NCI-H1092 treated with DMSO at 0.1 percent for 48 hours (cell line): ENCODE measurements at regions not wholly inside any gene's neighbourhood (a gene's known extent, or its start where the extent isn't known, plus 50 kb on each side); places are given as distances from the start of the nearest gene placed in this dataset.
A peak's percentile ranks its signal among the peaks of the same experiment; 100 is the strongest.
"Not testable (repeated sequence)": the region's sequence is repeated elsewhere in the genome, so short reads cannot be mapped to it uniquely, and the experiment has no call there.

Experiments used
- DNase-seq: peaks from one replicate; lab custom pipeline; 2025; lab: John Stamatoyannopoulos, UW

DNA sequence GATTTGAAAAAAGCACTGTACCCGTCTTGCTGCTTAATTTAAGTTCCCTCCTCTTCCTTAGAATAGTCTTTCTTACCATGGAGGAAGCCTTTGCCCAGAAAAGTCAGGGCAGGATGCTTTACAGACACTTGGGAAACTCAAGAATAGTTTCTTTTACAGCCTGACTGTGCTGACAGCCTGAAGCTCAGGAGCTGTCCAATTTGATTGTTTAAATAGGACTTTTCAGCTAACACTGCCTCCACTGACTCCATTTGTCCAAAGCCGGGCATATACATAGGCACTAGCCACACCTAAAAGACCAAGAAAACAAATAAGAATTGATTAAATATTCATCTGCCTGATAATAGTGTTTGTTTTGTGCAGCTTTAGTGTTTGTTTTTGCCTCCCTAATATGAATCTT lies 110.9 kb upstream of the L3MBTL4 start:
- no peak for DNase-seq

DNA sequence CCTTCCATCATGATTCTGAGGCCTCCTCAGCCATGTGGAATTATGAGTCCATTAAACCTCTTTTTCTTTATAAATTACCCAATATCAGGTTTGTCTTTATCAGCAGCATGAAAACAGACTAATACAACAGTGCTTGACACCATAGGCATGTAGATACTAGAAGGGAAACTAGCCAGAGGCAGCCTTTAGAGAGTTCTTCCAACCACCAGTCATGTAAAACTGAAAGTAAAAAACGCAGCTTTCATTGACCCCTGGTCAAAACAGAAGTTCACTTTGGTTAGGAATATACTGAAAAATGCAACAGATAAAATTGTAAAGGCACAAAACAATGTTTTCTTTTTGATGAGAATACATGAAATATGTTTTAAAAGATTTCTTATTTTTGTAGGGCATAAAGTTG lies 122.8 kb upstream of the L3MBTL4 start:
- DNase-seq = no peak

DNA sequence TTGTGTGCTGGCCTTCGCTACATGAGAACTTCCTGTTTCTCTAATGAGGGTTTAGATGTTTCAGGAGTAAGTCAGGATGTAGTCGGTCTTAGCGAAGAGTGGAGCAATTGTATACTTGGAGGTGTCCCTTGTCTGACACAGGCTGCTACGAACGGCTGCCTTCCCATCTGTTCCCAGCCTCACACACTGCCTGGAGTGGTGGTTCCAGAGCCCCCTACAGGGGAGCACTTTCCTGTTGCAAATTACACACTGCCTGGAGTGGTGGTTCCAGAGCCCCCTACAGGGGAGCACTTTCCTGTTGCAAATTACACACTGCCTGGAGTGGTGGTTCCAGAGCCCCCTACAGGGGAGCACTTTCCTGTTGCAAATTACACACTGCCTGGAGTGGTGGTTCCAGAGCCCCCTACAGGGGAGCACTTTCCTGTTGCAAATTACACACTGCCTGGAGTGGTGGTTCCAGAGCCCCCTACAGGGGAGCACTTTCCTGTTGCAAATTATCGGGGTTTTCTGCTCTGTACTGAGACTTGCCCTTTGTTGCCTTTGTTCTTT lies 126.5 kb upstream of the L3MBTL4 start:
- DNase-seq = not testable (repeated sequence)

DNA sequence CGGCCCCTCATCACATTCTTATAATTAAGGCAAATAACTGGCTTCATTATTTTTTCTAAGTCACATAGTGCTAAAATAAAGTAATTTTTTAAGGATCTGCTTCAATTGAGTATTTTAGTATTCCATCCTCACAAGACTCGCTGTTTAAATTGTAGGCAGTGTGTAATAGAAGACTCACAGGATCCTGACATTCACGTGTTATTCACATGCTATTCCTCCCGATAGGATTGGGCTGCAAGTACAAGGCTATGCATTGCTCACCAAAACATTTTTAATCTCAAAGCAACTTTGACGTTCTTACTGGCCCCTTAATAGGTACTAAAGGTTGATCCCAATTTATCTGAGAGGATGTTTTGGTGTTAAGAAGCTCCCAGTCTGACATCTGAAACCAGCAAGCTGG lies 127.6 kb upstream of the L3MBTL4 start:
- no peak for DNase-seq

DNA sequence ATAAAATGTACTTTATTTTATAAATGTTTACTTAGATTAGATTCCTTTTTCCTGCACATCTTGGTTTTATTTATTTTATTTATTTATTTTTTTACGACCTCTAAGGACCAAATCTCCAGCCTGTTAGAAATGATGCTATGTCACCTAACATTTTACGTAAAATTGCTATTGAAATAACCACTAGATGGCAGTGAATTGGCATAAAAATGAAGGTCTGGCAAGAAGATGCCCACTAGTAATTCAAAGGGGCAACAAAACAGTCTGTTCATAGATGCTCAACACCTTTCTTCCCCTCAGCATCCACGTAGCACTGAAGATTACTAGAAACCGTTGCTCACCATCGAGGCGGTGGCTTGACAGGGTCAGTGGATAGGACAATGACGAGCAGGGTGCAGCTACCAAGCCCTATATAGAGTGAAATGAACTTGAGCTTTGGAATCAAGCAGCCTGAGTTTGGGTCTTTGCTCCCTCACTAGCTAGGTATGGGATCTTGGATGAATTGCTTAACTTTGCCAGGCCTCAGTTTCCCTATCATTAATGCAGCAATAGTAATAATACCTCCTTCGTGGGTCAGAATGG lies 128.7 kb upstream of the L3MBTL4 start:
- DNase-seq = peak; percentile 44

DNA sequence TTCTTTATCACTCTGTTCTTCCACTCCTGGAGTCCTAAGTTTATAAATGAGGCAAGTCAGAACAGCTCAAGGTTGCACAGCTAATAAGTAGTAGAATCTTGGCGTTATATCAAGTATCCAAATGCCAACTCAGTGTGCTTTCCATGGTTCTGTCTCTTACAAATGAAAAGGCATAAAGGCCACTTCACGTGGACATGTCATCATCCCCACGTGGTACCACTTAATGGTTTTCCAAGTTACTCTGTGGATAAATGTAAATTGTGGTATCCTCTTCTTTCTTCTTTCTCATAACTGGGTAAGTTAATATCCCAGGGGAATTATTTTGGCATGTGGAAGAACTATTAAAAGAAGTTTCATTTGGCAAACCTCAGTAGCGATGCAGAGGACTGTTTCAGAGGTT lies 131.5 kb upstream of the L3MBTL4 start:
- no peak for DNase-seq

DNA sequence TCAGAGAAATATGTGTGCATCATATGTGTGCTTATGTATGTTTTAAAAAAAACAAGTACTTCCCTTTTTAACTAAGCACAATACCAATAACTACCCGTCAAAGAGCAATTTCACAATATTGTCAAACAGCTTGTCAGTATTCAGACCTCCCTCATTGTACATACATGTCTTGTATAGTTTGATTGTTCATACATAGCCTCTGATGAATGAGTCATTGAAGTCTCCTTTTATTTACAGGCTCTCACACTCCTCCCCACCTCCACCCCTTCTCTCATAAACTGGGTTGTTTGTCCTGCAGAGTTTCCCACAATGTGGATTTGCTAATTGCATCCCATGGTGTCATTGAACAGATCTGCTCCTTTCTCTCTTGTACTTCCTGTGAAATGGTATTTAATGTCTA lies 132.8 kb upstream of the L3MBTL4 start:
- no peak for DNase-seq

DNA sequence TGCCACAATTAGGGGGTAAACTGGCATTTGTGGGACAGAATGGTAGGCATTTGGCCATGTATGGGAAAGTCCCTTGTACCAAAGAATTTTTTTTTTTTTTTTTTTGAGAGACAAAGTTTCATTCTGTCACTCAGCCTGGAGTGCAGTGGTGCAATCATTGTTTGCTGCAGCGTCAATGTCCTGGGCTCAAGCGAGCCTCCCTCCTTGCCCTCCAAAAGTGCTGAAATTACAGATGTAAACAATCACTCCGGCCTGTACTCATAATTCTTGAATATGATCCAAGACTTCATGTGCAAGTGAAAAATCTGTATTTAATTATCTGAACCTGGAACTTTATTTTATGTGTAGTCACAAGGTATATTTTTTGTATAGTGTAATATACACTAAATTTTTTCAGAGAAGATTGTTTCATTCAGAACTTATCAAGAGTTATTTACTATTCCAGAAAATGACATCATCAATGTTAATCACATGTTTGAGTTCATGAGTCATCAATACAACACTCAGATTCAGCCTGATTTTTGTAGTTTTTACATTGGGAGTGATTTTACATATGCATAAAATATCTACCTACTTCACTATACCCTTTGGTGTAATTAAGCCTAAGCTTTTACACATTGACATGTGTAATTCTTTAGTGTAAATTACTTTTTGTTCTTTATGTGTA lies 138.7 kb upstream of the L3MBTL4 start:
- DNase-seq = no peak

DNA sequence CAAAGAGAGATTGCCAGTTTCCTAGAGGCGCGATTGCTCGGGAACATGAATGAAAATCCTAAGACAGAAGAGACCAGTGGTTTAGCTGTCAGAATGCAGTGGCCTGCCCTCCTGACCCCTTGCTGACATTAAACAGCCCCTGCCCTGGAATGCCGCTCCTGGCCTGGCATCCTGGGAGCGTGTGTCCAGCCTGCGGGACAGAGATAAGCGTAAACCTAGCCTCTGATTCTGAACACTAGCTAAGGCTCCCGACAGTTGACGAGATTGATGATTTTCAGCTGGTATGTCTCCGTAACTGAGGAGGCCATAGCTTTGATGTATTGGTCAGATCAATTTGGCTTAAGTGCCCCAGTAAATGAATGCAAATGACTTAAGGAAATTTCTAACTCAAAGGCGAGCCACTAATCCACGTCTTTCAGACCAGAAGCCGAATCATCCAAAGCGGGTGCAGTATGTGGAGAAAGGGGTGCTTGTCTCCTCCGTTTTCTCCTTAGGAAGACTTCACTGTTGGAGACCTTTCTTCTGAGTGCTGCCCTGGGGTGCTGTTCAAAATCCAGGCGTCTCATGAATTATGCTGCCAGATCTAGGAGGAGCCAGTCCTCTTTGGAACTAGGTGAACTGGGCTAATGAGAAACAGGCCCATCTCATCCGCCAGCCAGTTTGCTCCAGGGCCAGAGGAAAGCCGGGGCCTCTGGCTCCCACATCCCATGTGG lies 142.5 kb upstream of the L3MBTL4 start:
- no peak for DNase-seq

DNA sequence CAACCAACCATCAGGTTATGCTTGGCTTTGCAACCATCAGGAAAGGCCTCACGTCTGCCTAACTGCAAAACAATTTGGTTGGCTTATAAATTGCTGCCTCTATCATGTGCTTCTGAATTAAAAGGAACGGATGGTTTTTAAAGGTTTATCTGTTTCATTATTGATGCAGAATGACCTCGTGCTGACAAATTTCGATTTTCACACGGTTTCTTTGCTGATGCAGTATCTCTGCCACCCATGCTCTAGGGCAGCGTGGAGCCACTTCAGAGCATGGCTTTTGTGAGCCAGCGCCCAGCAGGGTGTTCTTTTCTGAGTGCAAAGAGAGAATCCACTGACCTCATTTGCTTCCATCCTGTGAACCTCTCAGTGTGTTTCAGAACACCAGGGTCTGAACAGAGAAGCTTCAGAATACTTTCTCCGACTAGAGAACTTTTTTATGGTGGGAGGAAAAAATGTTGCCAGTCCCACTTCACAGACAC lies 143.1 kb upstream of the L3MBTL4 start:
- no peak for DNase-seq

DNA sequence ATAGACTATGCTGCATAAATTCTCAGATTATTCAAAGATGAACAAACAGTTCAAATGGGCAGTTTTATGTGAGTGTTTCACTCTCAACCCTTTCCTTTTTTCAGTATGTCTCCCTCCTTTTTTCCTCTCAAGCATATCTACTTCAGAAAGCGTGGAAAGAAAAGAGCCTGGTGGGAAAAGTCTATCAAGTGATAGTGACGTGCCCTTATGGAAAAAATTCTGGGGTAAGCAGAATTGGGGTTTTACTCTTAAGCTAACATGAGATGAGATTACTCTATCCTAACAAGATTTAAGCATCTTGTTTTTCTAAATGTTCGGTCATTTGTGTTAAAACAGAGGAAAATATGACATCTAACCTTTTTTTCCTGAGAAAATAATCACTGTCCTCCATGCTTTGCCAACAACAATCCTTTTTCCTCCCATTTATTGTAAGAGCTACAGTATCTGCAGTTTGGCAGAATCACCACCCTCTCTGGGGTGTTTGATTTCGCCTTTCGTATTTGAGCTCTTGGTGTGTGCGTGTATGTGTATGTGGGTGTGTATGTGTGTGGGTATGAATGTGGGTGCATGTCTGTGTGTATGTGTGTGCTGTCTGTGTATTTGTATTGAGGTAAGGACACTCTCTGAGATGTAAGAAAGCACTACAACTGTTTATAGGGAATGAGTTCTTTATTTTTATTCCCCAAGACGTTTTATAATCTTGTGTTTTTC lies 143.9 kb upstream of the L3MBTL4 start:
- DNase-seq = no peak

DNA sequence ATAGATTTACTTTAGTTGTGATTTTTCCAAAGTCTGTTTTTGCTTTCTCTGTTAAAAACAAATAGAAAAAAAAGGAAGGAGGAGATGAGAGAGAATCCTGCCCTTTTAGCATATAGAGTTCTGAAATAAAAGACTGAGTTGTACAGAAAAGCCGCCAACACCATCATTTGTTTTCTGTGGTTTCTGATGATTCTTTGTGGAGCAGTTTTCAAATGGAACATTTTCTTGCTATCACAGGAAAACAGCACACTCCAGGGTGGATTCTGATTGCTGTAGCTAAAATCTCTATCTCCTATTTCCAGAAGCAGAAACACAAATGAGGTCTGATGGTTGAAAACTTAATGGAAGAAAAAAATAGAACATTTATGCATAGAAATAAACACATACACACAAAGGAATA lies 144.6 kb upstream of the L3MBTL4 start:
- DNase-seq = no peak

DNA sequence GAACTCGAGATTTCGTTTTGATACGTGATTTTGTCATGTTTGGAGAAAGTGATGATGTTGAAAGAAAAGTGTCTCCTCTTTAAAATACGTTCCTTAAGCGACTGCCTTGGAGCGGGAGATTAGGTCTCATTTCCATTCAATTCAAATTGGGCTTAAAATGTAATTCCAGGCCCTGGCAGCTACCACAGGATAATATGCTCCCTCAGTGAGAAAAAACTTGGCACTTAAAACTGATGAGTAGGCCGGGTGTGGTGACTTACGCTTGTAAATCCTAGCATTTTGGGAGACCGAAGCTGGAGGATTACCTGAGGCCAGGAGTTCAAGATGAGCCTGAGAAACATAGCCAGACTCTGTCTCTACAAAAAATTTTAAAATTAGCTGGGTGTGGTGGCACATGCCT lies 146.3 kb upstream of the L3MBTL4 start:
- DNase-seq = no peak

DNA sequence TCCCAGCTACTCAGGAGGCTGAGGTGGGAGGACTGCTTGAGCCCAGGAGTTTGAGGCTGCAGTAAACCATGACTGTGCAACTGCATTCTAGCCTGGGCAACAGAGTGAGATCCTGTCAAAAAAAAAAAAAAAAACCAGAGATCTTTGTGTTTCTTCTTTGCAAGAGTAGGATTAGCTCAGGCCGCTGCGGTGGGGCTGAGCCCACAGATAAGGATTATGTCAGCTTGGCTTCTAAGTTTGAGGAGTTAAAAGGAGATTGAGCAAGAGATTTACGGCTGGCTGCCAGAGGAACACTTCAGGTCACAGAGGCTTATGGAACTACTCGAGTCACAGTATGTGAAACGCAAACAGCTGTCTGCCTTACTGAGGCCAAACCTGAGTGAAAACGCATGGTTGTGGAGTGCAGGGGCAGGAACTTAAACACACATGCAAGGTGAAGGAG lies 146.7 kb upstream of the L3MBTL4 start:
- no peak for DNase-seq

DNA sequence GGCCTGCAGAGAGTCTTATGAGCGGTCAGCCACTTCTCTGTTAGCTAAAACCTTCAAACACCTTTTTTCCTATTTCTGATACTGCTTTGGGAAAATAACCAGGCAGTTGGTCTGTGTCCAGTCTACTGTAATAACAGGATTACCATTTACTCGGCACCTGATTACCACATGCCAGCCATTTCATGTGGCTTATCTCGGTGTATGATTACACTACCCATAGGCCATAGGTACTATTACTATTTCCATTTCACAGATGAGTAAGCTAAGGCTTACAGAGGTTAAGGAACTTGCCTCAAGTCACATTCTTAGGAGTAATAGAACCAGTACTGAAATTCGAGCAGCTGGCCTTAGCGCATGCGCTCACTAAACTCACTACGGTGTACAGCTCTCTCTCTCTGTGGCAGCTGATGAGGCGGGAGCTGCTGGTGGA lies 147.2 kb upstream of the L3MBTL4 start:
- no peak for DNase-seq

DNA sequence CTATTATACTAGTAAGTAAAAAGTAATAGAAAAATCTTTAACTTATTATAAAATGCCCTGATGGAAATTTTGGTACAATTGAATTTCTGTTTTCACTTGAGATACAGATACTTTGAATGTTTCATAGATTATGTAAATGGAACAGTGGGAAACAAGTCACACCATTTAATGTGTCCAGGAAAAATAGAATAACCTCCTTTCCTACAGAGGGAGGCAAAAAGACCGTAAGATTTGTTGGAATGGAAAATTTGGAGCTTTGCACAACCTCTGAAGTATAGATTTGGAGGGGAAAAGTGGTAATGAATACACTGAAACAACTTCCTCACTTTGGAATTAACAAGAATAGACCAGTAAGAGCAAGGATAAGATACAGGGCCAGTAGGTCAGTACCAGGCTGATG lies 149.2 kb upstream of the L3MBTL4 start:
- DNase-seq = no peak

DNA sequence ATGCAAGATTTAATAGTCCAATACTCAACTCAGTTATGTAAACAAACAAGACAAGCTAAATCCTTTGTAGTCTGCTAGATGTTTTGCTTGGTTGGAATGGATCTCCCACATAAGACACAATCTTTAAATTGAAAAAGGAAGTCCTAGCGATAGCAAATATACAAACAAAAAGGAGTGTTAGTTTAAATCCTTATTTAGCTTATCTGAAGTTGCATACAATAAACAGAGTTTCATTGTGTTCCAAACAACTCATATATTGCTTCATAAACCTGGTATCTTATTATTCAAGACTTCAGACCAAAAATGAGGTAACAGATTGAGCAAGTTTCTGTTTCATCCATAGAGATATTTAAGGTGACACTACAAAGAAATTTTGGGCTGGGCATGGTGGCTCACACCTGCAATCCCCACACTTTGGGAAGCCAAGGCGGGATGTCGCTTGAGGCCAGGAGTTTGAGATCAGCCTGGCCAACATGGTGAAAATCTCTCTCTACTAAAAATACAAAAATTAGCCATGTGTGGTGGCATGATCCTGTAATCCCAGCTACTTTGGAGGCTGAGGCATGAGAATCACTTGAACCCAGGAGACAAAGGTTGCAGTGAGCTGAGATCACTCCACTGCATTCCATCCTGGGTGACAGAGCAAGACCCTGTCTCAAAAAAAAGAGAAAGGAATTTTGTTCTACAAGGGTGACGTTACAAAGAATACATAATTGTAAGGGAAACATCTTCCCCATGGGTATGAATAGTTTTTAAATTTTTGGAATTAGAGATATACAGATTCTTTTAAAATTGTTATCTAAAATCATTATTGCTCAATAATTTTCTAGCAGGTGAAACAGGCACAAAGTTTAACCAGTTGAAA lies 150.5 kb upstream of the L3MBTL4 start:
- no peak for DNase-seq

DNA sequence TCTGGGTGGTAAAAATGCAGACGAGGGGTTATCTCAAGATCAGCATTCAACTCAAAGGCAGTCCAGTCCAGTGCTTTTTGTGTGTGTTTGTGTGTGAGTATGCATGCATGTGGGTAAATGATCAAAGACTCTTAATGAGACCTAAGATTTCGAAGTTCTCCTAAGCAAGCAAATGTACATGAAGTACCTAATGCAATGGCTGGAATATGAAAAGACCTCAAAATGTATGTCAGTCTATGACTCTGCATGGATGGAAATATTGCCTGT lies 151.0 kb upstream of the L3MBTL4 start:
- DNase-seq = no peak

DNA sequence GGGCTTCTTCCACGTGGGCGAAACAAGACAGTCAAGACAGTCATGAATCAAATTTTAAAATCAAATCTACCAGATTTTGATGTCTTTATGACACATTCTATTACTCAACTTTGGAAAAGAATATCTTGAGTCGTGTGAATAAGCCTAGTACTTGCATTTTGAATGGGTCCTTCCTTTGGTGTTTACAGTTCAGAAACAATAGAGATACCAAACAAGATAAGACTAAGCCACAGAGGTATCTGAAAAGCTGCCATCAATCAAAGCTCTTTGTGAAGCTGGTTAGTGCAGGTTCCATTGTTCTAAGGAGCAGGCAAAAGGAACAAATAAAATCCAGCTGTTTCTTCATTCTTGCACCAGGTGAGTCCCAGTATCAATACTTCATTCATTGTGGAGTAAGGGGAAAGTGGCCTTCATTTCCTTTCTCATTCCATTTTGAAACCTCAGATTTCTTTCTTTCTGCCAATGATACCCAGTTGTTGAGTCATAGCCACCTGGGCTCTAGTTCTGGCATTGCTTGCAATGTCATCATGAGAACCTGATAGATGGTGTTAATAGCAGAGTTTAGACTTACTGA lies 151.7 kb upstream of the L3MBTL4 start:
- no peak for DNase-seq

DNA sequence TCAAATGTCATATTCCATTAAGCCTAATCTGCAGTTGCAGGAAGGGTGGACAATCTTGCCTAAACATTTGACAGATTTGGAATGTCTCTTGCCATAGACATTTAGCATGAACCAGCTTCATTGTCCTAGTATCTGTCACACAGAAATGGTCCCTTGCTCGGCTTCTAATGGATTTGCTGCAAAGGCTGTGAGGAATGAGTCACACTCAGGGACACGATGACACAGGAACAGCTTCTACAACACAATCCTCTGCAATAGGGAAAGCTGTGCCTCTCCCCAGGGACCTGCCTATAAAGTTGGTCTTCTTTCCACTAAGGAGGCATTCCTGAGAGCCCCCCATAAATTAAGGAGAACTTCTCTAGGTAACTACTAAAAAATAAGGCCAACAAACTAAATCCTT lies 155.1 kb upstream of the L3MBTL4 start:
- DNase-seq = no peak

DNA sequence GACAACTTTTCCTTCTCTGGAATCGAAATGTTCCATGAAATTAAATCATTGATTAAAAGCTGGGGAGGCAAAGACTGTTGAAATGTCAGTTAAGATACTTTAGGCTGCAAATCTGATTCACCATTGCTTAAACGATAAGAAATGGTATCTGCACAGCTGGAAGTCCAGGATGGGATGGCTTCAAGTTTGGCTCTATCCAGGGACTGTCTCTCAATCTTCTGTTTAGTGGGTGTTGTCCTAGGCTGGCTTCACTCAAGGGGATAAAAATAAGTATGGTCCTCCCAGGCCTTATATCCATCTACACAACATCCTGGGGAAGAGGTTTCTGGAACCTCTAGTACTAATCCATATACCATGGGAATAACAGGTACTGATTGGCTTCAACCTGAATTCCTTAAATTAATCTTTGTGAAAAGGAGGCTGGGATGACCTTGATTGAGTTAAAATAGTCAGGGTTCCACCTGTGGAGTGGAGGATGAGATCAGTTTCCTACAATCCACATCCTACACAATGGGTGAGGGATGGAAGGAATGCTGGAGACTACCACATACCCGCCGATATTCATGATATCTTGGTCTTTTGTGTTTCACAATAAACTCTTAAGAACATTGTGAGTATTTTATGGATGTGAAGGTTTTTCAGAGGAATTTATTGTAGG lies 156.0 kb upstream of the L3MBTL4 start:
- DNase-seq = no peak
